ENCODE measurements at regions not wholly inside any gene's neighbourhood (a gene's known extent, or its start where the extent isn't known, plus 50 kb on each side); places are given as distances from the start of the nearest gene placed in this dataset.
A peak's percentile ranks its signal among the peaks of the same experiment; 100 is the strongest.

- no peak for DNase-seq
These were observed 280.1 kb downstream of the NPHP4 start for GRCh38 chr1:5711956-5712645.

GRCh38 chr1:5711079-5711478 is 281.1 kb downstream of the NPHP4 start:
- DNase-seq: no peak

DNA sequence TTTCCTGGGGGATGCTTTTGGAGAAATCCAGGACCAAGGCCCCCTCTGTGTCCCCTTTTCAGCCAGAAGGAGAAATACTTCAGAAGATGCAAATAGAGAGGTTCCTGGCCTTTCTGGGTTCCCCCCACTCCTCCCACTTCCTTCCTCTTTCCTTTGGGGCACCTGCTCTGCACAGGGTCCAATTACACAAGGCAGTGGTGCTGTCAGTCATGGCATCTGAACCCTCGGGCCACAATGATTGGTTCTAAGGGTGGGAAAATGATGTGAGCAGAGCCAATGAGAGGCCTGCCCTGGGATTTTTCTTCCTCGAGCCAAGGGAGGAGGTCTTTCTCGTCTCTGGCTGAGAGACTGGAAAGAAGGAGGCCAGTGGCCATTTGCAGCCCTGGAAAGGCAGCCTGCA is 282.2 kb downstream of the NPHP4 start:
- DNase-seq: no peak

GRCh38 chr1:5709461-5709975 is 282.7 kb downstream of the NPHP4 start:
- DNase-seq: no peak

GRCh38 chr1:5708346-5709245 is 283.6 kb downstream of the NPHP4 start:
- no peak for DNase-seq

DNA sequence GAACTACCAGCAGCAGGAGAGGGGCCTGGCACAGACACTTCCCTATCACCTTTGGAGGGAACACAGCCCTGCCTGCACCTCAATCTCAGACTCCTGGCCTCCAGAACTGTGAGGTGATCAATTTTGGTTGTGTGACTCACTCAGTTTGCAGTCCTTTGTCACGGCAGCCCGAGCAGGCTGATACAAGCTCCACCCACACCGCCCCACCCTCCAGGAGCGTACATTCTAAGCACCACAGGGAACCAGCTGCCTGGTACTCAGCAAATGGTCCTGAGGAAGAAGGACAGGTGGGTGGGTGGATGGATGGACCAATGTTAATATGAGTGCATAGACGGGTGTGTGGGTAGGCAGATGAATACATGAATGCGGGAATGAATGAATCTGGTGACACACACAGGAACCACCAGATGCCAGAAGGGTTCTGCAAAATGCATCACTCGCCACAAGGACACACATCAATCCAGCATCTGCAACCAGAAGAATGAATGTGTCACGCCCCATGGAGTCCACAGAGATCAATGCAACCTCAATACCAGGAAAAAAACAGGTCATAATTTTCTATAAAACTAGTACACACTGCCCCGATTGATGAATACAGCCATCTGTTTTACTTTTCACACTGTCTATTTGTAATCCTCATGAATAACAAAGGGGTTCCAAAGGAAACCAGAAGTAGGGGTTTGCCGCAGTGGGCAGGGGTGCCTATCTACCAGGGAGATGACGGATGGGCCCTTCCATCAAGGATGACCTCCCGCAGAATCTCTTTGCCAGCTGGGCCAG is 284.5 kb downstream of the NPHP4 start:
- DNase-seq: no peak

GRCh38 chr1:5706239-5706638 is 286.0 kb downstream of the NPHP4 start:
- no peak for DNase-seq

DNA sequence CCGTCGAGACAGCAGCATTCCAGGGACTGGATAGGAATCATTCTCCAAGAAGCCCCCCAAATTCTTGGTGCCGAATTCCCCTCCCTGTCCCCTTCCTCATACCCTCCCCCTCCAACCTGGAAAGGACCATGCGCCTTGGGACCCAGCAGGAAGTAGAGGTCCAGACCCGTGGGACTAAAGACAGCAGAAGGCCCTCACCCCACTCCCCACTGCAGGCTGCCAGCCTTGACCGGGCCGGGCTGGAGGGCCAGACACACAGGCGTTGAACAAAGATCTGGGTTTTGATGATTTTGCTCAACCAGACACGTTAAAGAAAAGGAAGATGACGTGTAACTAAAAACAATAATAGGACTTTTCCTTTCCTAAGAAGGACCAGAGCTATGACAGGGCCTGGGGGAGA is 286.5 kb downstream of the NPHP4 start:
- DNase-seq: no peak

GRCh38 chr1:5704561-5705514 is 287.4 kb downstream of the NPHP4 start:
- no peak for DNase-seq

GRCh38 chr1:5701642-5702041 is 290.6 kb downstream of the NPHP4 start:
- DNase-seq: no peak

DNA sequence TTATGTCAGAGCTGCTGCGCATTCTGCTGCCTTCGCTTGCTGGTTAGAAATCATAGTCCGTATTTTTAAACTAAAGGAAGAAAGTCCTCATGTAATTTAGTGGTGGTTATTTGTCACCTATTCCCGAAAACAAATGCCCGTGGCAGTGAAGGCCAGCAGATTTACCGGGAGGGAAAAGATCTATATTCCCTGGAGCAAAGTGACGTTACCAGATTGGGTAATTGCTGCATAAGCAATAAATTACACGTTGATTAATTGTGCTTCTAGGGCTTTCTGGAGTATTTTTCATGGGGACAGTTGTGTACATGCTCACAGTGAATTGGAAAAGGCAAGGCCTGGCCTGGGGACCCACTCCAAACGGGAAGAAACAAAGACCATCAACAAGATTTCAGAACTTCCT is 298.7 kb downstream of the NPHP4 start:
- DNase-seq: no peak

DNA sequence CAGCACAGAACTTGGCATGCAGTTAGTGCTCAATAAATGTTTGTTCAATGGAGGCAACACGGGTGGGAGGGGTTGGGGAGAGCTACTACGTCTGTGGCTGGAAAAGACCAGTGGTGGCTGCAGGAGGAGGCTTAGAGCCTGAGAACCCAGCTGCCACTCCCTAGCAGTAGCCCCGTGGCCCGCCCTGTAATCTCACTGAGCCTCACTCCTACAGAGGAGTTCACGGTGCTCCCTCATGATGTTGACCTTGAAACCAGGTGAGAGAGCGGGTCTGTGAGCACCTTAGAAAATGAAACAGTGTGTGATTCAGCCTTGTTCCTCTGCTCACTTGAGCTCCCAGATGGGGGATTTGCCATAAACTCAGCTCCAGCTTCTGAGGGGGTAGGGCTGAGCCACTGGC is 299.6 kb downstream of the NPHP4 start:
- no peak for DNase-seq

GRCh38 chr1:5691795-5692509 is 300.3 kb downstream of the NPHP4 start:
- DNase-seq: peak; percentile 38

GRCh38 chr1:5690898-5691297 is 301.3 kb downstream of the NPHP4 start:
- peak; percentile 24 for DNase-seq

DNA sequence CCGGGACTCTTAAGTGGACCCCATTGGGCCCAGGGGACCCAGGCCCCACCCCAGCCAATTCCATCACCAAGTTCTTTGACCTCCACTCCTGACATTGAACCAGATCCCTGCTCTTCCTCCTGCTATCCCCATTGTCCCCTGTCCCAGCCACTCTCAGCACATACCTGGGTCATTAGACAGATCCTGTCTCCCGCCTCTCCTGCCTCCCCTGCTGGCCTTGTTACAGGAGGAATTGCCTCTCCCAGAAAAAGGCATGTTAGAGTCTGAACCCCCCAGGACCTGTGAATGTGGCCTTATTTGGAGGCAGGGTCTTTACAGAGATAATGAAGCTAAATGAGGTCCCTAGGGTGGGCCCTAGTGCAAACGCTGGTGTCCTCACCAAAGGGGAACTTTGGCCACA is 301.9 kb downstream of the NPHP4 start:
- DNase-seq: no peak

- DNase-seq: no peak
These were observed 303.8 kb downstream of the NPHP4 start for GRCh38 chr1:5688081-5689077.

- no peak for DNase-seq
These were observed 305.1 kb downstream of the NPHP4 start for GRCh38 chr1:5686925-5687706.

- no peak for DNase-seq
These were observed 306.0 kb downstream of the NPHP4 start for GRCh38 chr1:5686195-5686594.

- DNase-seq: no peak
These were observed 306.7 kb downstream of the NPHP4 start for GRCh38 chr1:5685446-5686040.
